ENCODE measurements at regions not wholly inside any gene's neighbourhood (a gene's known extent, or its start where the extent isn't known, plus 50 kb on each side); places are given as distances from the start of the nearest gene placed in this dataset.
"Not testable (repeated sequence)": the region's sequence is repeated elsewhere in the genome, so short reads cannot be mapped to it uniquely, and the experiment has no call there.

GRCh38 chr12:111248236-111249017 is 120.5 kb downstream of the PHETA1 start:
- DNase-seq (ENCODE audit: low read depth) = no peak

GRCh38 chr12:111247083-111247783 is 121.7 kb downstream of the PHETA1 start:
- DNase-seq (ENCODE audit: low read depth) = no peak

- DNase-seq (ENCODE audit: low read depth) = no peak
Observed at GRCh38 chr12:111246477-111247011, 122.4 kb downstream of the PHETA1 start.

- DNase-seq (ENCODE audit: low read depth) = no peak
Observed at GRCh38 chr12:111245701-111246476, 123.0 kb downstream of the PHETA1 start.

GRCh38 chr12:111244673-111245072 is 124.2 kb downstream of the PHETA1 start:
- DNase-seq (ENCODE audit: low read depth) = no peak

GRCh38 chr12:111242817-111243216 is 126.1 kb downstream of the PHETA1 start:
- not testable (repeated sequence) for DNase-seq (ENCODE audit: low read depth)

- DNase-seq (ENCODE audit: low read depth) = no peak
Observed at GRCh38 chr12:111242184-111242583, 126.7 kb downstream of the PHETA1 start.

- no peak for DNase-seq (ENCODE audit: low read depth)
Observed at GRCh38 chr12:111240374-111240773, 128.5 kb downstream of the PHETA1 start.

GRCh38 chr12:111239235-111239634 is 129.7 kb downstream of the PHETA1 start:
- DNase-seq (ENCODE audit: low read depth) = no peak

GRCh38 chr12:111238075-111238734 is 130.7 kb downstream of the PHETA1 start:
- DNase-seq (ENCODE audit: low read depth) = no peak

- not testable (repeated sequence) for DNase-seq (ENCODE audit: low read depth)
Observed at GRCh38 chr12:111234491-111234890, 134.4 kb downstream of the PHETA1 start.

- DNase-seq (ENCODE audit: low read depth) = no peak
Observed at GRCh38 chr12:111233786-111234185, 135.1 kb downstream of the PHETA1 start.

GRCh38 chr12:111230649-111231048 is 138.2 kb downstream of the PHETA1 start:
- no peak for DNase-seq (ENCODE audit: low read depth)

GRCh38 chr12:111228916-111229666 is 139.8 kb downstream of the PHETA1 start:
- DNase-seq (ENCODE audit: low read depth) = no peak

GRCh38 chr12:111227476-111228420 is 141.1 kb downstream of the PHETA1 start:
- no peak for DNase-seq (ENCODE audit: low read depth)

- DNase-seq (ENCODE audit: low read depth) = no peak
Observed at GRCh38 chr12:111226680-111227079, 142.2 kb downstream of the PHETA1 start.

GRCh38 chr12:111225307-111225706 is 143.6 kb downstream of the PHETA1 start:
- DNase-seq (ENCODE audit: low read depth) = no peak

- no peak for DNase-seq (ENCODE audit: low read depth)
Observed at GRCh38 chr12:111224186-111225066, 144.5 kb downstream of the PHETA1 start.

- DNase-seq (ENCODE audit: low read depth) = no peak
Observed at GRCh38 chr12:111222523-111222922, 146.4 kb downstream of the PHETA1 start.
